ENCODE measurements at regions not wholly inside any gene's neighbourhood (a gene's known extent, or its start where the extent isn't known, plus 50 kb on each side); places are given as distances from the start of the nearest gene placed in this dataset.

DNA sequence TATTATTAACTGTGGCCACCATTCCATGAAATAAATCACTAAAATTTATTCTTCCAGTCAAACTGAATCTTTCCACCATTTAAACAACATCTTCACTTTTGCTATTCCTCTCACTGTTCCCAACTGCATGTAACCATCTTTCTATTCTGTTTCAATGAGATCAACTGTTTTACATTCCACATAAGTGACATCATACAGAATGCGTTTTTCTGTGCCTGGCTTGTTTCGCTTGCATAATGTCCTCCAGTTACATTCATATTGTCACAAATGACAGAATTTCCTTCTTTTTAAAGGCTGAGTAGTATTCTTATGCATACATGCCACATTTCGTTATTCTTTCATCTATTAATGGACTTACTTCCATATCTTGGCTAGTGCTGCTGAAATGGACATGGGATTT lies 738.2 kb downstream of the SEMA5A start:
- Histone ChIP-seq H3K27me3 (no peaks in the 10 kb centered on the region), H3K9me3 (no peaks in the 10 kb centered on the region; the same call in 1 of the 2 replicates), H3K4me1 (no peaks in the 10 kb centered on the region), H3K36me3 (no peaks in the 10 kb centered on the region), H3K4me3 (ENCODE audit: low read depth, low read length) (no peak overlapping the region)
- DNase-seq: no peak
- no peak for TF ChIP-seq CTCF (IDR thresholded peaks at IDR 0.05; ENCODE audit: low read depth, low read length)

GRCh38 chr5:8811581-8811980 lies 734.3 kb downstream of the SEMA5A start:
- Histone ChIP-seq H3K4me3 (ENCODE audit: low read depth, low read length) (no peak overlapping the region), H3K9me3 (no peaks in the 10 kb centered on the region; the same call in 1 of the 2 replicates), H3K4me1 (no peaks in the 10 kb centered on the region), H3K27me3 (no peaks in the 10 kb centered on the region), H3K36me3 (no peaks in the 10 kb centered on the region)
- TF ChIP-seq CTCF (IDR thresholded peaks at IDR 0.05; ENCODE audit: low read depth, low read length): no peak
- DNase-seq: no peak

DNA sequence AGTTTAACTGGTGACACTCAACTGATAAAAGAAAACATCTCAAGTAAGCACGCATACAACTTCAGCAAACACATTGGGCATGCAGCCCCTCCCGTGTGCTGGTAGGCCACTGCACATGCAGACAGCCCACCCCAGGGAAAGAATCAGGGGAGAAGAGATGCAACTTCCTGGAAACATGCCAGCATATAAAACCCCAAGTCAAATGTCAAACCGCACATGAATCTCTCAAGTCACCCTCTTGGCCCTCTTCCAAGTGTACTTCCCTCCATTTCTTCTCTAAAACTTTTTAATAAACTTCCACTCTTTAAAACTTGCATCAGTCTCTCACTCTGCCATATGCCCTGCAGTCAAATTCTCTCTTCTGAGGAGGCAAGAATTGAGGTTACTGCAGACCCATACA lies 732.7 kb downstream of the SEMA5A start:
- no peaks in the 10 kb centered on the region for H3K4me1 ChIP-seq
- TF ChIP-seq CTCF (IDR thresholded peaks at IDR 0.05; ENCODE audit: low read depth, low read length): no peak
- no peaks in the 10 kb centered on the region for H3K27me3 ChIP-seq
- no peaks in the 10 kb centered on the region for H3K36me3 ChIP-seq
- H3K9me3 ChIP-seq: no peaks in the 10 kb centered on the region; the same call in 1 of the 2 replicates
- H3K4me3 ChIP-seq (ENCODE audit: low read depth, low read length): no peak overlapping the region
- no peak for DNase-seq

- H3K27me3 ChIP-seq: no peaks in the 10 kb centered on the region
- no peak overlapping the region for H3K4me3 ChIP-seq (ENCODE audit: low read depth, low read length)
- no peaks in the 10 kb centered on the region for H3K36me3 ChIP-seq
- no peak for DNase-seq
- no peak for TF ChIP-seq CTCF (IDR thresholded peaks at IDR 0.05; ENCODE audit: low read depth, low read length)
- H3K4me1 ChIP-seq: no peaks in the 10 kb centered on the region
- H3K9me3 ChIP-seq: no peaks in the 10 kb centered on the region; the same call in 1 of the 2 replicates
These were observed 731.8 kb downstream of the SEMA5A start for GRCh38 chr5:8814105-8814504.

- no peak for TF ChIP-seq CTCF (IDR thresholded peaks at IDR 0.05; ENCODE audit: low read depth, low read length)
- Histone ChIP-seq H3K27me3 (no peaks in the 10 kb centered on the region), H3K9me3 (no peaks in the 10 kb centered on the region; the same call in 1 of the 2 replicates), H3K4me1 (no peaks in the 10 kb centered on the region), H3K4me3 (ENCODE audit: low read depth, low read length) (no peak overlapping the region), H3K36me3 (no peaks in the 10 kb centered on the region)
- no peak for DNase-seq
These were observed 721.5 kb downstream of the SEMA5A start for GRCh38 chr5:8824371-8824770.

GRCh38 chr5:8825139-8825757 lies 720.6 kb downstream of the SEMA5A start:
- no peaks in the 10 kb centered on the region for H3K27me3 ChIP-seq
- no peak overlapping the region for H3K4me3 ChIP-seq (ENCODE audit: low read depth, low read length)

More at GRCh38 chr5:8825139-8825757, 720.6 kb downstream of the SEMA5A start:
- no peak for DNase-seq
- no peaks in the 10 kb centered on the region for H3K36me3 ChIP-seq
- no peak for TF ChIP-seq CTCF (IDR thresholded peaks at IDR 0.05; ENCODE audit: low read depth, low read length)
- no peaks in the 10 kb centered on the region; the same call in 1 of the 2 replicates for H3K9me3 ChIP-seq
- H3K4me1 ChIP-seq: no peaks in the 10 kb centered on the region
